DMS153 treated with DMSO at 0.1 percent for 48 hours (cell line): ENCODE measurements at regions not wholly inside any gene's neighbourhood (a gene's known extent, or its start where the extent isn't known, plus 50 kb on each side); places are given as distances from the start of the nearest gene placed in this dataset.

ENCODE experiments used
- DNase-seq: peaks from one replicate; lab custom pipeline; 2025; ENCODE audit not compliant: unreplicated experiment; lab: John Stamatoyannopoulos, UW

GRCh38 chr1:55860326-55860725, 645.2 kb upstream of the USP24 start:
- no peak for DNase-seq

- no peak for DNase-seq
Measured at GRCh38 chr1:55854911-55855310, 639.7 kb upstream of the USP24 start.

- no peak for DNase-seq
Measured at GRCh38 chr1:55848906-55849305, 633.7 kb upstream of the USP24 start.

- DNase-seq, result no peak
Measured at GRCh38 chr1:55846051-55846450, 630.9 kb upstream of the USP24 start.

GRCh38 chr1:55844322-55844721, 629.2 kb upstream of the USP24 start:
- no peak for DNase-seq

- no peak for DNase-seq
Measured at GRCh38 chr1:55839626-55840025, 624.5 kb upstream of the USP24 start.

- DNase-seq, result no peak
Measured at GRCh38 chr1:55839221-55839620, 624.1 kb upstream of the USP24 start.

GRCh38 chr1:55836086-55836485, 620.9 kb upstream of the USP24 start:
- no peak for DNase-seq

GRCh38 chr1:55833529-55834091, 618.4 kb upstream of the USP24 start:
- DNase-seq, result no peak

GRCh38 chr1:55831759-55832158, 616.6 kb upstream of the USP24 start:
- DNase-seq, result no peak

- no peak for DNase-seq
Measured at GRCh38 chr1:55828044-55828443, 612.9 kb upstream of the USP24 start.

- no peak for DNase-seq
Measured at GRCh38 chr1:55827350-55827749, 612.2 kb upstream of the USP24 start.

- no peak for DNase-seq
Measured at GRCh38 chr1:55826381-55827080, 611.4 kb upstream of the USP24 start.

GRCh38 chr1:55825461-55825860, 610.3 kb upstream of the USP24 start:
- no peak for DNase-seq

GRCh38 chr1:55824251-55824640, 609.1 kb upstream of the USP24 start:
- DNase-seq, result no peak

GRCh38 chr1:55823541-55824250, 608.5 kb upstream of the USP24 start:
- DNase-seq, result no peak

- DNase-seq, result no peak
Measured at GRCh38 chr1:55822891-55823290, 607.7 kb upstream of the USP24 start.

- no peak for DNase-seq
Measured at GRCh38 chr1:55821234-55821633, 606.1 kb upstream of the USP24 start.

- DNase-seq, result peak; percentile 49
Measured at GRCh38 chr1:55820501-55820900, 605.3 kb upstream of the USP24 start.

GRCh38 chr1:55819011-55819410, 603.8 kb upstream of the USP24 start:
- no peak for DNase-seq

- DNase-seq, result peak; percentile 29
Measured at GRCh38 chr1:55816456-55817426, 601.6 kb upstream of the USP24 start.
